SJCRH30 (cell line): ENCODE measurements at regions not wholly inside any gene's neighbourhood (a gene's known extent, or its start where the extent isn't known, plus 50 kb on each side); places are given as distances from the start of the nearest gene placed in this dataset.

Source experiments
- DNase-seq, 2 experiments: peaks; one replicate each; pipeline ENCODE4 v3.0.0-alpha.2; 2015 to 2020
- H3K27ac ChIP-seq: fragments of 250-450 bp; sonication (Bioruptor Pico); 2 replicates; pipeline ENCODE4 v1.5.1; 2020; ENCODE audit warnings: mild to moderate bottlenecking, moderate library complexity
- H3K27me3 ChIP-seq: fragments of 250-450 bp; sonication (Bioruptor Pico); 2 replicates; pipeline ENCODE4 v1.5.1; 2020; ENCODE audit warnings: mild to moderate bottlenecking, moderate library complexity
- H3K36me3 ChIP-seq: fragments of 250-450 bp; sonication (Bioruptor Pico); 2 replicates; pipeline ENCODE4 v1.5.1; 2020; ENCODE audit warnings: mild to moderate bottlenecking, moderate library complexity
- H3K4me1 ChIP-seq: fragments of 250-450 bp; sonication (Bioruptor Pico); 2 replicates; pipeline ENCODE4 v1.5.1; 2020; ENCODE audit warnings: mild to moderate bottlenecking, moderate library complexity
- H3K4me3 ChIP-seq: fragments of 250-450 bp; sonication (Bioruptor Pico); 2 replicates; pipeline ENCODE4 v1.5.1; 2020; ENCODE audit warnings: mild to moderate bottlenecking, moderate library complexity
- H3K9me3 ChIP-seq: fragments of 250-450 bp; sonication (Bioruptor Pico); replicated peaks from 2 replicates; pipeline ENCODE4 v1.5.1; 2020; ENCODE audit warnings: mild to moderate bottlenecking, moderate library complexity

DNA sequence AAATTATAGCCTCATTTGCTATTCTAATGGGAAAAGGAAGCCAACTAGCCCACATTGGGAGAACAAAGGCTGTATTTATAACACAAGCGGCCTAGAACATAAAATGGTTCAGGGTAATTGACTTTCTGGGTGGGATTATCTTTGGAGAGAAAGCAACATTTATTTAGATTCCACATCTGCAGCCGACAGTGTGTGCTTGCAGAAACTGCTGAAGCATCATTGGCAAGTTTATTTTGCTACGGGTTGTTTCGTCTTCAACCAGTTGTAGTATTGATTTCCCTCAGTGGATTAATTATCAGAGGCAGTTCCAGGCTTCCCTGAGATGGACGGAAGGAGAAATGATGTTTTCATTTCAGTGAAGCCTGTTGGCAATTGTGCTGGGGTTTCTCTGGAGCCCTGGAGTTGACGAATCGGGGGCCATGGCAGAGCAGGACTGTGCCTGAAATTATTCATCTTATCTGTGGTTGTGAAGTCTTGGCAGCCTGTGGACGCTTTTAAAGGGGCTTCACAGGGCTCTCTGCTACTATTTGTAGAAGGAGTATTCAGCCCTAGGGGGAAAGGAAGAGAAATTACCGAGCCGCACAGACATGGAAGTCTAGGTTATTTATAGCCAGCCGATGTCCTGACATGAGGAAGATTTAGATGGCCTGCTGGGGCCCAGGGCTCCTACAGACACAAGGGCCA is 290.6 kb upstream of the IRX4 start:
- DNase-seq: no peak
- Histone ChIP-seq H3K4me1 (no peaks in the 10 kb centered on the region), H3K27me3 (no peaks in the 10 kb centered on the region), H3K36me3 (no peaks in the 10 kb centered on the region), H3K27ac (no peak overlapping the region), H3K9me3 (no peaks in the 10 kb centered on the region), H3K4me3 (no peak overlapping the region)

DNA sequence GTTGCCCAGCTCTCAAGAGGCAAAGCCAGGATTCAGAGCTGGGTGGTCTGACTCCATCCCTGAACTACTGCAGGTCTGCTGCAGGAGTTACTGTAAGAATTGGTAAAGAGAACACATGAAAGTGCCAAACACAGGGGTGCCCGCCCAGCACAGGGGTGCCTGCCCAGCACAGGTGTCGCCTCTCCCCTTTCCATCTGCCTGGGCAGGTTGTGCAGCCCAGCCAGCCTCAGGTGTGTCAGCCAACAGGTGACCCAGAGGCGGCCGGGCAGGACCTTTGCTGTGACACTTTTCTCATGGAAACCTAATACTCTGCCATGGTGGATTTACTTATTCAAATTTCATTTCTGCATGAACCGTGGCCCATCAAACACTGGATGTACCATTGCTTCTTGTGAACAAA is 289.7 kb upstream of the IRX4 start:
- Histone ChIP-seq H3K27me3 (no peaks in the 10 kb centered on the region), H3K4me1 (no peaks in the 10 kb centered on the region), H3K27ac (no peak overlapping the region), H3K4me3 (no peak overlapping the region), H3K36me3 (no peaks in the 10 kb centered on the region), H3K9me3 (no peaks in the 10 kb centered on the region)
- DNase-seq: no peak

DNA sequence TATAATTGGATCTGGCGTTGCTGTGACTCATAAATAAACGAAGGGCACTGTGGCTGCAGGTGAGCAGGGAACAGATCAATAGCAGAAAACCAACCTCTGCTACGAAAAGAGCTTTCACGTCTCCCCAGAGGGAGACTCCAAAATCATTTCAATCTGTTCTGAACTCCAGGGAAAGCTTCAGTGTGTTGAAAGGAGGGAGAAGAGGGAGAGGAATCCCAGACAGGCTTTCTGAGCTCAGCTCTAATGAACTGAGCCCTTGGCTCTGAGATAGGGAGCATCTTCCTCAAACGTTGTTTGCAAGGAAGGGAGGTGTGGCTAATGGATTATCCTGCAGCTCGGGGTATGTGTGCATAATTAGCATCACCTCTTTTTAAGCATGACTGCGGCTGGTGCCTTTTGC is 288.0 kb upstream of the IRX4 start:
- Histone ChIP-seq H3K9me3 (no peaks in the 10 kb centered on the region), H3K27me3 (no peaks in the 10 kb centered on the region), H3K4me1 (no peaks in the 10 kb centered on the region), H3K4me3 (no peak overlapping the region), H3K36me3 (no peaks in the 10 kb centered on the region), H3K27ac (no peak overlapping the region)
- no peak for DNase-seq

DNA sequence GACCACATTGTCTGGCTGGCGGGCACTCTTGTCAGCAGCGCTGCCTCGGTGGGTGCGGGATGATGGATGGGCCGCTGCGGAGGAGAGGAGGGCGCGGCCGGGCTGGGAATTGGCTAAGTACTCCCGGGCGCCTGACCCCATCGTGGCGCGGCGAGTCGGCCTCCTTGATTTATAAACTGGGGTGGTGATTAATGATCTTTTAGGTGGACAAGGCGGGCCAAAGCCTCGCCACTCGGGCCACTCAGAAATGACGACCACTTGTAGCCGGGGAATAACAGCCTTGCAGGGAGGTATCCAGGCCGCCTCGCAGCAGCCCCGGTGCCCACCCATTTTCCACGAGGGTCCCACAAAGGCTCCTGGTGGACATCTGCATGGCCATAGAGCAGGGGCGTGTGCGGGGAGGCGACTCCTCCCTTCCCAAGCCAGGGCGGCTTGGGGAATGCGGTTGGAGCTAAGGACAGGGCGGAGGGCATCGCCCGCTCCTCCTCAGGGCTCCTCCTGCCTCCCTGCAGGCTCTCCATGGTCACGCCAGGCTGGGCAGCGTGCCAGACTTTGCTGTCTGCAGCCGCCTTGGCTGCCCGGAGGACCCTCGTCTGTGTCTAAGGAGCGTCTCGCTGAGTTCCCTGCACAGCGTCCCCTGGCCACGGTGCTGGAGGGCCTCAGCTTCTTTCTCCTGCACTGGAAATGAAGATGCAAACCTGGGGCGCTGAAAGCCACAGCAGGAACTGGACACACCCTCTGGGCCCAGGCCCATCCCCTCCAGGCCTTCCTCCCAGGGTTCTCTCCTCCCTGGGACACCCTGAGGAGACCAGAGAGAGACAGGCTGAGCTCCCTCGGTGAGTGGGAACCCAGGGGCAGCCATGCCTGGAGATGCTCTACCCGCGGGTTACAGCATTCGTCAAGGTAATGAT is 287.4 kb upstream of the IRX4 start:
- Histone ChIP-seq H3K36me3 (no peaks in the 10 kb centered on the region), H3K4me3 (no peak overlapping the region), H3K27ac (no peak overlapping the region), H3K27me3 (no peaks in the 10 kb centered on the region), H3K4me1 (no peaks in the 10 kb centered on the region), H3K9me3 (no peaks in the 10 kb centered on the region)
- no peak for DNase-seq

DNA sequence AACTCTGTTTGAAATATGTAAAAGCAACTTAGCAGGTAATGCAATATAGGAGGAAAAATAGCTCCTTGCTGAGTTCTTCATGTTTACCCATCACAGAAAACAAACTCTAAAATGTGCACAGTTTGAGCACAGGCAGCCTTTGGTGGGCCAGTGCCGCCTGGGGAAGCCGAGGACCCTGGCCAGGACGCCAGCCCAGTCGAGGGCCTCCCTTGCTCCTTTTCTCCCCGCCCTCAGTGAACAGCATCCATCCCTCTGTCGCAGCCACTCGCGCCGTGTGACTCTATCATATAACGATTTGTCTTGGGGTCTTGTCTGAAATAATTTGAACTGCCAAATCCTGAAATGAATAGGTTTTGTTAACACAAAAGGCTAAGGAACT is 286.7 kb upstream of the IRX4 start:
- Histone ChIP-seq H3K4me3 (no peak overlapping the region), H3K9me3 (no peaks in the 10 kb centered on the region), H3K4me1 (no peaks in the 10 kb centered on the region), H3K27ac (no peak overlapping the region), H3K36me3 (no peaks in the 10 kb centered on the region), H3K27me3 (no peaks in the 10 kb centered on the region)
- no peak for DNase-seq

DNA sequence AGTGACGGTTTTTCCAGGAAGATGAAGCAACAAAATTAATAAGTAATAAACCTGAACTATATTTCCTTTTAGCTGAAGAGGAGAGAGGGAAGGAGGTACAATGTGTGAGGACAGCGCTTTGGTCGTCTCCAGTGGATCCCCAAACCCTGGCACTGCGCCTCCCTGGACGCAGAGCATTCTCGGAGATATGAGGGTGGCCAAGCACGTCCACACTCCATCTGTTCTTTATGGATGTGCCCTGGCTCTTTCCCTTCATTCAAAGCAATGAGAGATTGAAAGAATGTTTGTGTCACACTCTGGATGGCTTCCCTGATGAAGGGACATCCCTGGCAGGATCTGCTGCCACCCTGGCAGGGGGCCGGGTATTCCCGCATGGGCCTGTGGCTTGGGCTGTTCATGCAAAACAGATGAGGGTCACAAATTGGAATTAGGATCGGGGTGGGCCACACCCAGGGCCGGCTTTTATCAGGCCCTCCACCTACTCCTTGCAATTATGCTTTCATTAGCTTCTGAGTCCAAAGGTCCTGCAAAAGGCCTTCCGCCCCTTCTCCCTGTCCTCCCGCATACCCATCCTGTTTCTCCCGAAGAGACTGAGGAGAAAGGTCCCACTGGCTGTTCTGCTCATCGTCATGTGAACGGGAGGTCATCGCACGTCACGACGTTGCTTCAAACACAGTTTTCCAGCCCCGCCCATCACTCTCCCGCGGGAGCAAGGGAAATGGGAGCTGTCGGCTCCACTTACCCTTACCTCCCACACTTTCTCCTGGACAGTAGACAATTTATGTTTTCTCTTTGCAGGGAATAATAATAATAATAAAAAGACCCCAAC is 286.1 kb upstream of the IRX4 start:
- H3K4me1 ChIP-seq: no peaks in the 10 kb centered on the region
- H3K27ac ChIP-seq: no peak overlapping the region
- no peaks in the 10 kb centered on the region for H3K27me3 ChIP-seq
- DNase-seq: no peak
- H3K36me3 ChIP-seq: no peaks in the 10 kb centered on the region
- no peak overlapping the region for H3K4me3 ChIP-seq
- H3K9me3 ChIP-seq: no peaks in the 10 kb centered on the region

DNA sequence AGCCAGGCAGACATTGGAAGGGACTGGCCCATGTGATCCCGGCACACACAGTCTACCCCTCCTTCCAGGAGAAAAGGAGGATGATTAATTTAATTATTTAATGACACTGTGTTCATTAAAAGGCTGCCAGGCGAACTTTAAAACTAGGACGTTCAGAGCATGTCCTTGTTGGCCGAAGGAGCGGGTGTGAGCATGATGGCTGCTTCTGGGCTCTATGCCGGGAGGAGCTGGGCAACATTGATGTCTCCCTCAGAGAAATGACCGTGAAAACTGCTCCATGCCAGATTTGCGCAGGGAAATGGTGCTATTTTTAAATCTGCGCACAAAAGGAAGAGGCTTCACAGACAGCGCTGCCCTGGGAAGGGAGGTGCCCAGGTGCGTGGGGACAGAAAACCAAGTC is 284.9 kb upstream of the IRX4 start:
- Histone ChIP-seq H3K36me3 (no peaks in the 10 kb centered on the region), H3K4me1 (no peaks in the 10 kb centered on the region), H3K9me3 (no peaks in the 10 kb centered on the region), H3K4me3 (no peak overlapping the region), H3K27ac (no peak overlapping the region), H3K27me3 (no peaks in the 10 kb centered on the region)
- no peak for DNase-seq

DNA sequence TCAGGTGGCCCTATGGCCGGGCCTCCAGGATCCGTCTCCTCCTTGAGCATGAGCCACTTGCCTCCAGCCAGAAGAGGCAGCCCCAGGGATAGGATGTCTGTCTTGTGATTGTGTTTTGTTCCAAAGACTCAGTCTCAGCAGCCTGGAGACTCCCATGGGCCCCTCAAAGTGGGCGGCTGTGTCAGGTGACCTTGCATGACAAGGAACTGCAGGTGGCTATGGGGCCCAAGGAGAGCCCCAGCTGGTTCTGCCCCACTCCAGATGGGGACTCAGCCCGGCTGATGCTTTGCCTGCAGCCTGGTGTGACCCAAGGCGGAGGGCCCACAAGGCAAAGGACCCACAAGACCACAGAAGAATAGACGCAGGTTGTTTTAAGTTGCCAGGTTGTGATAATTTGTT is 284.3 kb upstream of the IRX4 start:
- DNase-seq: no peak
- Histone ChIP-seq H3K36me3 (no peaks in the 10 kb centered on the region), H3K27ac (no peak overlapping the region), H3K4me3 (no peak overlapping the region), H3K4me1 (no peaks in the 10 kb centered on the region), H3K9me3 (no peaks in the 10 kb centered on the region), H3K27me3 (no peaks in the 10 kb centered on the region)

DNA sequence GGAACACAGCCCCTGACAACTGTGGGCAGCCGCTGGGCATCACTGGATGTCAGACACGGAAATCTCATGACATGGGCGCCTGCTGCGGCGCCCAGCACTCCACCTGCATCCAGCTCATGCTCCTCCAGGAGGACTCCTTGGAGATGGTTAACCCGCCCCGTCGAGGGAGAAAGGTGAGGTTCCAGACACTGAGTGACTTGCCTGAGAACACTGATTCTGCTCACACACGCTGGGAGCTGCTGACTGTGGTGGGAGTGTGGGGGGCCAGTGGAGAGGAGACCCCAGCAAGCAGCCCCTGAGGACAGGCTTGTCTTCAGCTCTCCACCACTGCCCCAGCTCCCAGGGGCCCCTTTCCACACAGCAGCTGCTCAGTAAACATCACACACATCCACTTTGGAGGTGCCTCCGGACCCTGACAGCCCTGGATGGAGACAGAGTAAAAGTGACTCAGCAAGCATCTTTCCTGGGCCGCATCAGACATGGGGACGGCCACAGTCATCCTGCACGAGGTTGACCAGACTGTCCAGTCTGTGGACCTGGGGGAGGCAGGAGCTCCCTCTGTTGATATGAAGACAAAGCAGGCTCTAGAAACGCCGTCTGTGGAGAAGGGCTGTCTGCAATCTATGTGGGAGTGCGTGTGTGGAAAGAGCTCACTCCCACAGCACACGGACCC is 283.7 kb upstream of the IRX4 start:
- no peaks in the 10 kb centered on the region for H3K27me3 ChIP-seq
- DNase-seq: no peak
- no peak overlapping the region for H3K4me3 ChIP-seq
- no peaks in the 10 kb centered on the region for H3K9me3 ChIP-seq
- H3K27ac ChIP-seq: no peak overlapping the region
- H3K36me3 ChIP-seq: no peaks in the 10 kb centered on the region
- H3K4me1 ChIP-seq: no peaks in the 10 kb centered on the region

DNA sequence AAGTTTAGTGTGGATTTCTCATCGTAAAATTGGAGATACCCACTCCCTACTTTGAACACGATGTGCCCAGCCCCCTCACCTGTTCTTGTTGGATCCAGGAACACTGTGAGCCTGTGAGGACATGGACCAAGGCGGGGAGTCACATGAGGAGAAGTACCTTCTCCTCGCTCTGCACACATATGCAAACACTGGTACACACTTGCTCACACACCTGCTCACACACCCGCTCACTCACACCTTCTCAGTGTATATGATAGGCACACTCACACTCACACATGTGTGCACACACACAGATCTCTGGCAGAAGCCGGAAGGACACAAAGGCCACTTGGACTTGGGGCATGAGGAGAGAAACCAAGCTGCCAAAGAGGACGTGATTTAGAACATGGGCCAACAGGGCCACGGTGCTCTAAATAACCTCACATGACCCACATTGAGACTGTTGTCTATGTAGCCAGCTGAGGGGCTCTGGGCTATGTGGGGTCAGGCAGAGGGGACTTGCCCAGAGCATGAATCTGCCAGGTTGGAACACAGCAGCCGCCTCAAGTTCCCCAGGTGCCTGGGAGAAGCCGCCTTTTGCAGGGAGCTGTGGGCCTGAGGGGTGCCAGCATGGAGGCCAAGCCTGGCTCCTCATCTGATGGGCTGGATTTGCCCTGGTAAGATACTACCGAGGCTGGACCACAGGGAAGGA is 283.0 kb upstream of the IRX4 start:
- Histone ChIP-seq H3K4me1 (no peaks in the 10 kb centered on the region), H3K27ac (no peak overlapping the region), H3K9me3 (no peaks in the 10 kb centered on the region), H3K27me3 (no peaks in the 10 kb centered on the region), H3K36me3 (no peaks in the 10 kb centered on the region), H3K4me3 (no peak overlapping the region)
- DNase-seq: no peak

DNA sequence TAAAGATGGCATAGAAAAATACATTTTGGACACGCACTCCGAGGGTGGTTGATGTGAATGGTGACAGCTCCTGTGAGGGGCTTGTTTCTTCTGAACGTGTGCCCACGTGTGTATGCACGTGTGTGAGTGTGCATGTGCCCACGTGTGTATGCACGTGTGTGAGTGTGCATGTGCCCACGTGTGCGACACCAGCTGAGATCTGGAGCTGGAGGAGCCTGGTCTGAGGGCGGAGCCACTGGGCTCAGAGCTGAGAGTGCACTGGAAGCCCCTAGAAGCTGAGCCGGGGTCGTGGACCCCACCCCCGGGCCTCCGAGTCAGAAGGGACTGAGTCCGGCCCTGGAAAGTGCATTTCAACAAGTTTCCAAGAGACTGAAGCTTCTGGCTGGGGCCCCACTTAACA is 282.5 kb upstream of the IRX4 start:
- no peak overlapping the region for H3K4me3 ChIP-seq
- no peaks in the 10 kb centered on the region for H3K9me3 ChIP-seq
- no peaks in the 10 kb centered on the region for H3K27me3 ChIP-seq
- no peak overlapping the region for H3K27ac ChIP-seq
- H3K4me1 ChIP-seq: no peaks in the 10 kb centered on the region
- no peaks in the 10 kb centered on the region for H3K36me3 ChIP-seq
- no peak for DNase-seq

DNA sequence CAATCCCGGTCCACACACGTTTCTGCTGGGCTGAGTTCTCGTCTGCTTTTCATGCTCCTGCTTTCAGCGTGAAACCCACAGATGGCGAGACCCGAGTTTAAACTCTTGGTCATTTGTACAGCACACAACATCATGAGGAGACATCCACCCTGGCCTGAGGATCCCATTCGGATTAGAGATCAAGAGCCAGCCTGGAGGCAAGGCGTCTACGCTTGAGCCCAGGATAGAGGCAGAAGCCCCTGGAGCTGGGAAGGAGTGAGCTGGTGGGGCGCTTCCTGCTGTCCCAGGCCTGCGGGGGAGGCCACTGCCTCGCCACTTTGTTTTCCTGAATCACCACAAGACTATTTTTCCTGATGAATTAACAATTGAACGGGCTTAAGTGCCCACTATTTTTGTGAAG is 281.9 kb upstream of the IRX4 start:
- DNase-seq: no peak
- no peaks in the 10 kb centered on the region for H3K4me1 ChIP-seq
- no peak overlapping the region for H3K4me3 ChIP-seq
- H3K9me3 ChIP-seq: no peaks in the 10 kb centered on the region
- H3K27ac ChIP-seq: no peak overlapping the region
- no peaks in the 10 kb centered on the region for H3K27me3 ChIP-seq
- no peaks in the 10 kb centered on the region for H3K36me3 ChIP-seq

DNA sequence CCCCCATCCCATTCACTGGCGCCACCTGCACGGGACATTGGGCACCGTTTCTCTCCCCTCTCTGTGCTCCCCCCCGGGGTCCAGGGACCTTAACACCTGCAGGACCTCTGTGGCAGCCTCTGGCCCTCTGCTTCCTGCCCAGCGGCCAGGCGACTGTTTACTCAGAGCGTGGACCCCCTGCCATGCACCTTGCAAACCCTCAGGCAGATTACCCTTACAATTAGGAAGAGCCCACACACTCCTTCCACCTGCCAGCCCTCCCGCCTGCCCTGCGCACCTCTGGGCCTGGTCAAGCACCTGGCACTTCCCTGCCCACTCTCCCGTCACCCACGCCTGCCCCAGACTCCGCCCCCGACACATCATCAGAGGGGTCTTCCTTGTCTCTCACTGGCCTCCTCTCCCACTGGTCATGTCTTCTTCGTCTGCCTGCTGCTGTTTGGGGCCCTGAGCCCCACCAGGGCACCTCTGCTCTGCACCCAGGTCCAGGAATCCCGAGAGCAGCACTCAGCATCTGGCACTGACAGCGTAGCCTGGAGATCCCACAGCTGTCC is 281.3 kb upstream of the IRX4 start:
- H3K4me3 ChIP-seq: no peak overlapping the region
- no peak for DNase-seq
- no peaks in the 10 kb centered on the region for H3K36me3 ChIP-seq
- H3K9me3 ChIP-seq: no peaks in the 10 kb centered on the region
- no peak overlapping the region for H3K27ac ChIP-seq
- no peaks in the 10 kb centered on the region for H3K27me3 ChIP-seq
- H3K4me1 ChIP-seq: no peaks in the 10 kb centered on the region
